GM19239 (cell line): ENCODE measurements at regions not wholly inside any gene's neighbourhood (a gene's known extent, or its start where the extent isn't known, plus 50 kb on each side); places are given as distances from the start of the nearest gene placed in this dataset.
"Not testable (repeated sequence)": the region's sequence is repeated elsewhere in the genome, so short reads cannot be mapped to it uniquely, and the experiment has no call there.

Source experiments
- DNase-seq: peaks from one replicate; pipeline ENCODE4 v3.0.0; 2011; ENCODE audit warnings: low spot score; ENCODE audit not compliant: insufficient read length
- FAIRE-seq: peaks from 2 replicates; lab custom pipeline; 2011; peaks lifted over from hg19 to GRCh38; lab: Jason Lieb, UNC

- no peak for FAIRE-seq
Observed at GRCh38 chr2:120510751-120511395, 164.9 kb downstream of the INHBB start.

DNA sequence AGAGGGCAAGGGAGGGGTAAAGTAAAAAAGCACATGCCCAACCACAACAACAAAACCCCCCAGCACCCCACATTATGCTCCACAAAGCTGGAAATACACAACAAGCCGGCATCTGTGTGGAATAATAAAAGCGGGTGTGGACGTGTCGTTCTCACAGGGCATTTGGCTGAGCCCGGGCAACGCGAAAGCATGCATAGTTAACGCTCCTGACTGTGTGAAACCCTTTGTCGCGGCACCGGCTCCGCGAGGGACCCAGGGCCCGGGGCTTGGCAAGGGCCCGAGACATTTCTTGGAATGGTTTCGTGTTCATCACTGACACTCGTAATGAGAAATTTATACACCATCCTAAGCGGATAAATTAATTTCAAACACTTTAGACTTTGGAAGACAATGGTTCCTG, 165.6 kb downstream of the INHBB start:
- FAIRE-seq (no peak), DNase-seq (no peak)

More at GRCh38 chr2:120510751-120511395, 164.9 kb downstream of the INHBB start:
- DNase-seq = no peak

GRCh38 chr2:120511947-120512710, 166.2 kb downstream of the INHBB start:
- FAIRE-seq (no peak), DNase-seq (no peak)

DNA sequence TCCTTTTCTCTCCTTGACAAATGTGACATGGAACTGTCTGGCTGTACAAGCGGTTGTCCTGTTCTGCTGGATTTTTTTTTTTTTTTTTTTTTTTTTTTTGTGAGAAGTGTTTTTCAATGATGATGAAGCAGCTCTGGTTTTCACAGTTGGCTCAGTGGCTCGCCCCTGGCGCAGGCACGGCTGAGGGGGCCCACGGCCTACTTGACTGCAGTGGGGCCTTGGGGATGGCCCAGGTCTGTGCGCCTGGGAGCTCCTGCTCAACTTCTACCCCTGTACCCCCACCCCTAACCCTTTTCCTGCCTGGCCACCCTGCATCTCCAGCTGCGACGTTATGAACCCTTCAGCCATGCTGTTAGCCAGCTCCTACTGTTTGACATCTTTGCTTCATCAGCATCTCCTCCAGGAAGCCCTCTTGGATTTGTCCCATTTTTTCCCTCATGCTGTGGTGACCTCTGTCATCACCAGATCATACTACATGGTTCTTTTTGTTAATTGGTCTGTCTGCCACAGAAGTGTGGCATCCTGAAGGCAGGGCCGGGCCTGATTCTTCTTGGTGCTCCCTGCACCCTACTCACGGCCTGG, 167.9 kb downstream of the INHBB start:
- FAIRE-seq (no peak), DNase-seq (no peak)

DNA sequence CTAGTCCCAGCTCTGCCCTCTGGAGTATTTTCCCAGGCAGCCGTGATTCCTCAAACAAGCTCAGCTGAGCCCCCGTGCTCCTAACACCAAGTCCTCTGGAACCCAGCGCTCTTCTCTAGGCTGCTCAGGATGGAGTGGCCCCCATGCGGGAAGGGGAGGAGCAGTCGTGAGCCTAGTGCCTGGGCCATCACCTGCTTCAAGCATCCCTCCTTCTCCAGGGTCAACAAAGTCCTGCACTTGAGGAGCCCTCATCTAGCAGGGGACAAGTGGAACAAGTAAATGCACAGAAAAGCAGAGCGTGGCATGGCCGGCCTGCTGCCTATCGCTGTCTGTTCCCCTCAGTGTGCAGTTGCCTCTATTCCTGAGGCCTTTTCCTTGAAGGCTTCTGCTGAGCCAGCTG, 168.6 kb downstream of the INHBB start:
- DNase-seq = no peak
- FAIRE-seq = no peak

DNA sequence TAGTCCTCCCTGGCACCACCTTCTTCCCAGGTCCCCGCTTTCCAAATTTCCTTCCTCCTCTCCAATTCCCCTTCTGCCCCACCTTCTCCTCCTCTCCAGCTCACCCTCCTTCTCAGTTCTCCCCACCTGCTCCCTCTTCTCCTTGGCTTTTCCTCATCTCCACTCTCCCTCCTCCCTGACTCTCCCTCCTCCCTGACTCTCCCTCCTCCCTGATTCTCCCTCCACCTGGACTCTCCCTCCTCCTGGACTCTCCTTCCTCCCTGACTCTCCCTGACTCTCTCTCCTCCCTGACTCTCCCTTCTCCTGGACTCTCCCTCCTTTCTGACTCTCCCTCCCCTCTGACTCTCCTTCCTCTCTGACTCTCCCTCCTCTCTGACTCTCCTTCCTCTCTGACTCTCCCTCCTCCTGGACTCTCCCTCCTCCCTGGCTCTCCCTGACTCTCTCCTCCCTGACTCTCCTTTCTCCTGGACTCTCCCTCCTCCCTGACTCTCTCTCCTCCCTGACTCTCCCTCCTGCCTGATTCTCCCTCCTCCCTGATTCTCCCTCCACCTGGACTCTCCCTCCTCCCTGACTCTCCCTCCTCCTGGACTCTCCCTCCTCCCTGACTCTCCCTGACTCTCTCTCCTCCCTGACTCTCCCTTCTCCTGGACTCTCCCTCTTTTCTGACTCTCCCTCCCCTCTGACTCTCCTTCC, 169.3 kb downstream of the INHBB start:
- FAIRE-seq = not testable (repeated sequence)

DNA sequence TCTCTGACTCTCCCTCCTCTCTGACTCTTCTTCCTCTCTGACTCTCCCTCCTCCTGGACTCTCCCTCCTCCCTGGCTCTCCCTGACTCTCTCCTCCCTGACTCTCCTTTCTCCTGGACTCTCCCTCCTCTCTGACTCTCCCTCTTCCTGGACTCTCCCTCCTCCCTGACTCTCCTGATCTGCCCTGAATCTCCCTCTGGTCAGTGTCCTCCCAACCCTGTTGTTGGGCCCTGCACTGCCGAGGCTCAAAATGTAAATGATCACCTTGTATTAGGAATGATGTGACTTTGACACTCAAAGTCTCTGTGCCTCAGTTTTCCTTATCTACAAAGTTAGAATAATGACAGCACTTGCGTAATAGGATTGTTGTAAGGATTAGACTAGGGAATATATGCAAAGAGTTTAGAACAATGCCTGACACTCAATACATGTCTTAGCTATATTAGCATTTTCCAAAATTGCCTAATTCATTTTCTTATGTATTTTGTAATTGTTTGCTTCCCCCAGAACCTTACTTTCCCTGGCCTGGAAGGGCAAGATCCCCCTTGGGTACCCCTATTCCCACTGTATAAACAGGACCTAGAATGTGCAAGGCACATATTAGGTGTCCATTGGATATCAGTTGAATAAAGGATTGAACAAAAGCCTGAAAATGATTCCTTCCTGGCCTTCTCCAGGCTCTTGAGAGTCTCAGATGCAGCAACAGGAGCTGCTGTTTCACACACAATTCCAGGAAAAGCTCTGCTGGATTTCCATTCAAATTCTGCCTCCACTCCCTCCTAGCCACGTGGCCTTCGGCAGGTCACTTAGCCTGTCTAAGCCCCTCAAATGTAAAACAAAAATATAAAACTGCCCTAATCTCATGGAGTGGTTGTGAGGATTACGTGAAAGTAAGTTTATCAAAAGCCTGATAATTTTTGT, 170.1 kb downstream of the INHBB start:
- DNase-seq (no peak), FAIRE-seq (no peak)

More for the DNA sequence above, 169.3 kb downstream of the INHBB start:
- not testable (repeated sequence) for DNase-seq

- no peak for FAIRE-seq
- DNase-seq = no peak
Observed at GRCh38 chr2:120516679-120517314, 170.9 kb downstream of the INHBB start.

DNA sequence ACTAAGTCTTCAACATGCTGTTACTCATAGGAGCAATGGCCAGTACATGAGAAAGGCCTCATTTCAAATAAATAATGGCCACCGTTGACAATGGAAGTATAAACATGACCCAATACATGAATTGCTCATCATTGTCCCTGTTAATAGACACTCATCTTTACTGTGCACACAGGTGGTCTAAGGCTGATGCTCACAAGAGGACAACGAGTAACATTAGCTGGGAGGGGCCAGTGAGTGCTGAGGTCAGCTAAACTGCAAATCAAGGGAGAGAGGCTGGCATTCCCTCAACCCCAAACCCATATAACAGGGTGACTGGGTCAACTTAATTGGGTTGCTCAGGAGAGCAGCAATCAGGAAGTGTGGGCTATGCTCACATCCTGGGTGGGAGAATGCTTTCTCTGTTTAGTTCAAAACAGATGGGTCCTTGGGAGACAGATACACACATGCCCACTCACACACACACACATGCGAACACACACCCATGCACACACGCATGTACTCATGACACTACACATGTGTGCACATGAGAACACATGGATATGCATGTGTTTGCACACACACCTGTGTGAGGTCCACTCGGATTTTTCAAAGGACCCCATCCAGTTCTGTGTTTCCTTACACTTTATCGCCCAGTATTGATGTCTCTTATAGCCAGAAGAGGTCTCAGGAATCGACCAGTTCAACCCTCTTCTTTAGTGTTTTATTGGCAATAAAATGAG, 172.0 kb downstream of the INHBB start:
- FAIRE-seq = no peak

DNA sequence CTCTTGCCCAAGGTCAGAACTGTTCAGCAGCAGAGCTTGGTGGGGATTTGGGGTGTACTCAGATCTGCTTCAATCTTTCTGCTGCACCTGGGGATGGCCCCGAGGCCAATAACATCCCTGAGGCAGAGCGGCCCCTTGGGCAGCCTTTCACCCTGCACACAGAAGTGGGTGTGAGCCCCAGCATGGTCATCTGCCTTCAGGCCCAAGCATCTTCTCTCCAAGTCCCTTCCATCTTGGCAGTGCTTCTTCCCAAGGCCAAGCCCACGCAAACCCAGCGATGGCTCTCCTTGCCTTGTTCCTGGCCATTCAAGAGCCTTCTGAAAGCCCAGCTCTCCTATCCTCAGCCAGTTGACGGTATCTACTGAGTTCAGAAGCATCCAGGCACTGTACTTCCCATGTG, 172.9 kb downstream of the INHBB start:
- FAIRE-seq (no peak), DNase-seq (no peak)

More for the DNA sequence above, 172.0 kb downstream of the INHBB start:
- no peak for DNase-seq

DNA sequence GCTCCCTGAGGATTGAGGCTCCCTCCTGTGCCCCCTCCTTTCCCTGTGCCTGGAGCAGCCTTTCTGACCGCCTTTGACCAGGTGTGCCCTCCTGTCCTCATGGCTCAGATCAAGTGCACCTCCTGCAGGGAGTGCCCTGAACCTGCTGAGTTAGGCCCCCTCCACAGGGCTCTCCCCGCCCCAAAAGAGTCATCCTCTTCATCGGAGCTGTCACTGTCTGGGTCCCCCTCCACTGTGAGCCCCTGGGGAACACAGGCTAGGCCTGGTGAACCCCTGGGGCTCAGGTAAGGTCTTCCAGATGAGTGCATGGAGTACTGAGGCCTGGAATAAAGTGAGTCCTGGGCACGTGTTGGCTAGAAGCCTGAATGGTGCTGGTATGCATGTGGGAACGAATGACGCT, 173.5 kb downstream of the INHBB start:
- no peak for DNase-seq
- no peak for FAIRE-seq

DNA sequence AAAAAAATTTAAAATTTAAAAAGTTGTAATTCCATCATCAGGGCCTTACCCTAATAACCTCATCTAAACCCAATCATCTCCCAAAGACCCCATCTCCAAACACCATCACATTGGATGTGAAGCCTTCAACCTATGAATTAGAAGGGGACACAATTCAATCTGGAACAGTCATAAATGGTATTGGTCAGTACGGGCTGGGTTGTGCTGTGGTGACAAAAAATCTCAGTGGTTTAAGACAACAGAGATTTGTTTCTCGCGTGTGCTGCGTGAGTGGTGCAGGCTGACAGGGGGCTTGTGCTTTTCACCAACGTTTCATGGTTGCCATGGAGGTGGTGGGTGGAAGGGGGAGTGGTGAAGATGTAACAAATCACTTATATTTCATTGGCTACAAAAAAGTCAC, 174.5 kb downstream of the INHBB start:
- DNase-seq (no peak), FAIRE-seq (no peak)

DNA sequence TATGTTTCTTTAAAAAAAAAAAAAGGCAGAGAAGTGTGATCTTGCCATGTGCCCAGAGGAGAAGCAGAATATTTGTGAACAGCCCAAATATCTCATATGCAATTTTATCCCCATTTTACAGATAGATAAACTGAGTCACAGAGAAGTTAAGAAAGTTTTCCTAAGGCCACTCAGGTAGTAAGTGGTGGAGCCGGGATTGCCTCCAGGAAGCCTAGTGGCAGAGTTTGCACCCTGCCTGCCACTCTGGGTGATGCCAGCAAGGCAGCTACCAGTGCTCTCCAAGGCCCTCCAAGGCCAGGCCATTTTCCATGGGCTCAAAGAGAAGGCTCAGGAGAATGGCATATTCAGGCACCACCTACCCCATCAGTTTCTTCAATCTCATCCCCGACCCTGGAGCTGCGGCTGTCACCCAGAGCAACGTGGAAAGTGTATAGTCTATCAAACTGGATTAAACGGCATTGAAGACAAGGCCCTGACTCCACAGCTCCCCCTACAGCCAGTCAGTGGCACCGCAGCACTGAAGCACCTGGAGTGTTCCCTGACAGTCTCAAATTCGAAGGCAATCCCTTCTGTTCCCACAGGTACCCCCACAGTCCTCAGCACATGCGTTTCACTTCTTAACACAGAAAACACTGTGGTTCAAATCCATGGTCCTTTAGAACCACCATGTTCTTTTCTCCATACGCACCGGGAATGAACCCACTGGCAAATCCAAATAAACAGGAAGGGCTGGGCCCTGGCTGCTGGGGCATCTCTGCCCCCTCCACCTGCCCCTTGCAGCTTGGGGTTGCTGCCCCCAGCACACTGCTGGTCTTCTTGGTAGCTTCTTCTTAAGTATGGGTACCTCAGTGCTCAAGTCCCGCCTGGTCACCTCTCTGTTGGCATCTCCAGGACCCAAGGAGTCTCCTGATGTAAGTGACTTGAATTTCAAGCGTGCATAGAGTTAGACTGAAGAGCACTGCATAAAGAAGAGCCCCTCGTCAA, 175.3 kb downstream of the INHBB start:
- no peak for FAIRE-seq
- peak; percentile 20 for DNase-seq

- DNase-seq (no peak), FAIRE-seq (no peak)
Observed at GRCh38 chr2:120522151-120522751, 176.3 kb downstream of the INHBB start.

DNA sequence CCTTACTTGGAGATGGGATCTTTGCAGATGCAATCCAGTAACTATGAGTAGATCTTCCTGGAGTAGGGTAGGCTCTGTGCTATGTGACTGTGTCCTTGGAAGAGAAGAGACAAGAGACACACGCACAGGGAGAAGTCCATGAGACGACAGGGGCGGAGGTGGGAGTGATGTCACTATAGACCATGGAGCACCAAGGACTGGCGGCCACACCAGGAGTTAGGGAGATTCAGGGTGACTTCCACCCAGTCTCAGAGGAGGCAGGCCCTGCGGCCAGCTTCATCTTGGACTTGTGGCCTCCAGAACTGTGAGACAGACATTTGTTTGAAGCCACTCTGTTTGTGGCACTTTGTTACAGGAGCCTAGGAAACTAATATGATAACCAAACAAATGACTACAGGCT, 177.8 kb downstream of the INHBB start:
- DNase-seq (no peak), FAIRE-seq (no peak)

DNA sequence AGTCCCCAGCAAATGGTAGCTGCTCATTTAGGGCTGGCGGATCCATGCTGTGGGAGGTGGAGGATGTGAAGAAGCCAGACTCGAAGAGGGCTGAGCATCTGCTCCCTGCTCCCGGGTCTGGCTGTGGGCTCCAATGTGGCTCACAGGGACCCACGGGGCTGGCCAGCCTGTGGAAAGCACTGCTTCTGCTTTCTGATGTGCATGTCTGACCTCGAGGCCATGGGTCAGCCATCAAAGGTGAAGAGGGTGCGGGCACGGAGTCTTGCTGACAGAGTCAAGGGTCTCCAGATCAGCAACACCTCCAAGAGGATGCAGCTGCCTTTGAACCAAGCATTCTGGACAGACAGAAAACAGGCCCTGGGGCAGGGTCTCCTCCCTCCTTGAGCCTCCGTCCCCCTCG, 178.2 kb downstream of the INHBB start:
- DNase-seq = no peak
- FAIRE-seq = no peak
